ENCODE measurements at regions not wholly inside any gene's neighbourhood (a gene's known extent, or its start where the extent isn't known, plus 50 kb on each side); places are given as distances from the start of the nearest gene placed in this dataset.
A peak's percentile ranks its signal among the peaks of the same experiment; 100 is the strongest.

DNA sequence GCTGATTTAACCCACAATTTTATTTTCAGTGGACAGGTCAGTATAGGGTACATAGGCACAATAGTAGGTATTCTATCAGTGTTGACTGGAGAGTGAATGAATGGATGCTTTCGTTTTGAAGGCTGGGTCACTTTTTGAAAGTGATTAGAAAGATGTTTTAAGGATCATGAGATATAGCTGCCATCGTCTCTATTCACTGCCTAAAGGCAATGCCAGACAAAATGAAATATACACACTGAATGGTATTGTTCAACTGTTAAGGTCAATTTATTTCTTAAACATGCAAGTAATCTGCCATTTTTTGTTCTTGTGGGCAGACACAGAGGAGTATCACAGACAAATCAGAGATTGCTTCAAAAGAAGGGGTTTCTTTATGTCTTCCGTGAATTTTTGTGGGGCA is 395.3 kb downstream of the VGLL3 start:
- TF ChIP-seq POLR2AphosphoS5 (IDR thresholded peaks at IDR 0.05) = no peak
- Histone ChIP-seq H3K27ac (no peak overlapping the region), H3K9me3 (peaks cover 0 to 10% (median 0%) of the 10 kb centered on the region in 8 donors), H3K4me3 (no peak overlapping the region), H3K27me3 (replicated peaks in 1 of 7) (no peaks in the 10 kb centered on the region), H3K4me1 (no peaks in the 10 kb centered on the region), H3K36me3 (no peaks in the 10 kb centered on the region)
- 75 to 85% (median 80%) methylated on average over 3 of the region's 3 CpGs for WGBS, 5 donors
- intact Hi-C loops (cut with DNase I; ENCODE audit: low total_unique reads) = no loop called here
- DNase-seq = no peak

DNA sequence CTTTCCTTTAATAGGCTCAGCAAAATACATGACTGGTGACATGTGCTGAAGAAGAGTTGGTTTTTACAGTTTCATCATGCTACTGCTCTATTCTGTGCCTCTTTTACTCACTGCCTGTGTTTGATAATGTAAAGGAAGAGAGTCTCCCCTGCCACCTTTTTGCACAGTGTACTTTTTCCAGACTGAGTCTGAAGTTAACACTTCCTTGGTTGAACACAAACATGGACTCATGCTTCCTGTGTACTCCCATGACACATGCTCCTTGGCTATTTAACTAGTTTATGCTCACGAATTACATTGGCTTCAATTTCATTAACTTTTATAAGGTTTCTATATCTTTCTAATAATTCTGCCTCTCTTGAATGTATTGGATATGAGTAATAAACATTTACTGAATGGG is 396.1 kb downstream of the VGLL3 start:
- TF ChIP-seq POLR2AphosphoS5 (IDR thresholded peaks at IDR 0.05) = no peak
- TF ChIP-seq, protein P1, sequence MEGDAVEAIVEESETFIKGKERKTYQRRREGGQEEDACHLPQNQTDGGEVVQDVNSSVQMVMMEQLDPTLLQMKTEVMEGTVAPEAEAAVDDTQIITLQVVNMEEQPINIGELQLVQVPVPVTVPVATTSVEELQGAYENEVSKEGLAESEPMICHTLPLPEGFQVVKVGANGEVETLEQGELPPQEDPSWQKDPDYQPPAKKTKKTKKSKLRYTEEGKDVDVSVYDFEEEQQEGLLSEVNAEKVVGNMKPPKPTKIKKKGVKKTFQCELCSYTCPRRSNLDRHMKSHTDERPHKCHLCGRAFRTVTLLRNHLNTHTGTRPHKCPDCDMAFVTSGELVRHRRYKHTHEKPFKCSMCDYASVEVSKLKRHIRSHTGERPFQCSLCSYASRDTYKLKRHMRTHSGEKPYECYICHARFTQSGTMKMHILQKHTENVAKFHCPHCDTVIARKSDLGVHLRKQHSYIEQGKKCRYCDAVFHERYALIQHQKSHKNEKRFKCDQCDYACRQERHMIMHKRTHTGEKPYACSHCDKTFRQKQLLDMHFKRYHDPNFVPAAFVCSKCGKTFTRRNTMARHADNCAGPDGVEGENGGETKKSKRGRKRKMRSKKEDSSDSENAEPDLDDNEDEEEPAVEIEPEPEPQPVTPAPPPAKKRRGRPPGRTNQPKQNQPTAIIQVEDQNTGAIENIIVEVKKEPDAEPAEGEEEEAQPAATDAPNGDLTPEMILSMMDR (IDR thresholded peaks at IDR 0.05 in 8 of 11, conservative IDR thresholded peaks at IDR 0.05 in 3 of 11) = no peak
- no peak for TF ChIP-seq POLR2A (IDR thresholded peaks at IDR 0.05)
- Histone ChIP-seq H3K36me3 (no peaks in the 10 kb centered on the region), H3K4me3 (no peak overlapping the region), H3K4me1 (no peaks in the 10 kb centered on the region), H3K9me3 (peaks cover 0 to 11% (median 0%) of the 10 kb centered on the region in 8 donors), H3K27me3 (replicated peaks in 1 of 7) (no peaks in the 10 kb centered on the region), H3K27ac (no peak overlapping the region)
- intact Hi-C loops (cut with DNase I; ENCODE audit: low total_unique reads) = no loop called here
- no peak for DNase-seq
- 24 to 53% (median 34%) methylated on average over 1 of the region's 1 CpG for WGBS, 5 donors

DNA sequence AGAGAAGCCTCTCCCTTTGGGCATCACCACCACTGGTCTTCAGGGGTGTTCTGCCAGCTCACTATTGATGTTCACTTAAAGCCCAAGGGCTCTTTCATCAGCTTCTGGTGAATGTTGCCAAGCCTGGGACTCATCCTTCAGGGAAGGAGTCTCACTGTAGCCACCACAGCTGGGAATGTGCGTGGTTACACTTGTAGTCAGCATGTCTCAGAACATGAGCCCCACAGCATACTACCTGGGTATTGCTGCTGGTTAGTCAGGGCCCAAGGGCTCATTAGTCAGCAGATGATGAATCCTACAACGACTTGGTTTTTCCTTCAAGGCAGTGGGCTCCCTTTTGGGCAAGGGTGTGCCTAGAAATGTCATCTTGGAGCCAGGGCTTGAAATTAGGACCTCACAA is 412.9 kb downstream of the VGLL3 start:
- no peaks in the 10 kb centered on the region for H3K27me3 ChIP-seq (replicated peaks in 1 of 7)
- 29 to 67% (median 50%) methylated on average over 2 of the region's 2 CpGs for WGBS, 5 donors
- no peak overlapping the region for H3K27ac ChIP-seq
- intact Hi-C loops (cut with DNase I; ENCODE audit: low total_unique reads) = no loop called here
- H3K36me3 ChIP-seq = no peaks in the 10 kb centered on the region
- no peak overlapping the region for H3K4me3 ChIP-seq
- H3K4me1 ChIP-seq = no peaks in the 10 kb centered on the region
- TF ChIP-seq POLR2AphosphoS5 (IDR thresholded peaks at IDR 0.05) = no peak
- TF ChIP-seq, protein P1 (IDR thresholded peaks at IDR 0.05 in 8 of 11, conservative IDR thresholded peaks at IDR 0.05 in 3 of 11) = no peak
- TF ChIP-seq POLR2A (IDR thresholded peaks at IDR 0.05) = no peak
- no peak for DNase-seq
- peaks cover 0 to 17% (median under 1%) of the 10 kb centered on the region in 8 donors for H3K9me3 ChIP-seq

DNA sequence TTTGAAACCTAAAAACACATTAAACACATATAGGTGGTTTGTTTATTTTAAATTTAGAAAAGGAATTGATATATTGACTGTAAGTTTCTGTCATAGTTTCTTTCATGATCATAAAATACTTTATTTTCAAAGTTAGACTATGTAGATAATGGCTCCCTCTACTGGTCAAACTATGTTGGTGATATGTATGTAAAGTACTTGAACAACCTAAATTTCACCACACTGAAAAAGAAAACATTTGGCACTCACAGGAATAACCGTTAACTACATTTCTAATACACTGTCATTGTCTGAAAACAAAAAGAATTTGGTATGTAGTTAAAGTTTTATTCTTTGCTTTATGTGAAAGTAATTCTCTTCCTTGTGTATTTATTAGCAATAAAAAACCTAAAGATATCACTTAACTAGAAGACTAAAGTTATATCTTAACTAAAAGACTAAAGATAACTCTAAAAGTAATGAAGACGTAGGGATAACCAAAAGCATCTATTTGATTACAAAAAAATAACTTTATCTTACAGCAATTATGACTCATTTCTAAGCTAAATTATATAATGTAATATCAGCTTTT is 427.5 kb downstream of the VGLL3 start:
- Histone ChIP-seq H3K4me1 (no peaks in the 10 kb centered on the region), H3K4me3 (no peak overlapping the region), H3K36me3 (no peaks in the 10 kb centered on the region), H3K9me3 (peaks cover 0 to 3% (median 0%) of the 10 kb centered on the region in 8 donors), H3K27me3 (replicated peaks in 1 of 7) (no peaks in the 10 kb centered on the region), H3K27ac (no peak overlapping the region)
- WGBS, 5 donors = 30 to 47% (median 39%) methylated on average over 2 of the region's 2 CpGs
- TF ChIP-seq, protein P1 (IDR thresholded peaks at IDR 0.05 in 8 of 11, conservative IDR thresholded peaks at IDR 0.05 in 3 of 11) = peak in 6 of 11 experiments; percentile 9 to 47 (median 39)
- no peak for TF ChIP-seq POLR2AphosphoS5 (IDR thresholded peaks at IDR 0.05)
- TF ChIP-seq POLR2A (IDR thresholded peaks at IDR 0.05) = no peak
- DNase-seq = no peak
- intact Hi-C loops (cut with DNase I; ENCODE audit: low total_unique reads) = no loop called here

DNA sequence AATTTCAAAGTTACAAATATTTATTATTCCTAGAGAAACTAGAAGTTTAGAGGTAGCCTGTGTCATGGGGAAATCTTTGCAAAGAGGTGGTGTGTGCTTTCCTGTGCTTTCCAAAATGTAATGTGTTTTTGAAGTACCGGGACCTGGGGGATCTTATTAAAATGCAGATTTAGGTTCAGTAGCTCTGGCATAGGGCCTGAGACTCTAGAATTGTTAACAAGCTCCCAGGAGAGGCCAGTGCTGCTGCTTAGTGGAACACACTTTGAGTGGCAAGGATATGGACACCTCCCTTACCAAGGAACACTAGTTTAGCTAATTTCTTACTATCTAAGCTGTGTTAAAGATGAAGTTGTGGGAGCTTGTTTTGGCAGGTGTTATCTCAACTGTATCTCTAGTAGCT is 428.9 kb downstream of the VGLL3 start:
- Histone ChIP-seq H3K9me3 (no peaks in the 10 kb centered on the region), H3K36me3 (no peaks in the 10 kb centered on the region), H3K27ac (no peak overlapping the region), H3K4me3 (no peak overlapping the region), H3K4me1 (no peaks in the 10 kb centered on the region), H3K27me3 (replicated peaks in 1 of 7) (no peaks in the 10 kb centered on the region)
- TF ChIP-seq POLR2AphosphoS5 (IDR thresholded peaks at IDR 0.05) = no peak
- TF ChIP-seq, protein P1 (IDR thresholded peaks at IDR 0.05 in 8 of 11, conservative IDR thresholded peaks at IDR 0.05 in 3 of 11) = no peak
- TF ChIP-seq POLR2A (IDR thresholded peaks at IDR 0.05) = no peak
- intact Hi-C loops (cut with DNase I; ENCODE audit: low total_unique reads) = no loop called here
- DNase-seq = no peak
- WGBS, 5 donors = 68 to 93% (median 85%) methylated on average over 1 of the region's 1 CpG
